ENCODE measurements at regions not wholly inside any gene's neighbourhood (a gene's known extent, or its start where the extent isn't known, plus 50 kb on each side); places are given as distances from the start of the nearest gene placed in this dataset.

DNA sequence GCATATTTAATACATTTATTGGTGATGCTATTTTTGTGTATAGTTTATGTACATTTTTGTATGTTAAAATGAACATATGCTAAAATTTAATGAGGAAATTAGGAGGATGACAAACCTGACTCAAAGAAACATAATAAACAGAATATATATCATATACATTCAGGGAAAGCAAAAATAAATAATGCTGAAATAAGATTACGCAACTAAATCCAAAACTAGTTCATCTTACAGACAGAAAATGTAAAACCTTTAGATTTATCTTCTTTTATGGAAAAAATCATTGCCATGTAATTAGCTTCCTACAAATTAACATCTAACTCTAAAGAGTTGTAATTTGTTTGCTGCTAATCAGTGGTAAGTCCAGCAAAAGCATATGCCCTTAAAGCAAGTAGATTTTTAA lies 216.5 kb downstream of the PTN start:
- no peak for TF ChIP-seq EZH2phosphoT487 (IDR thresholded peaks at IDR 0.05; ENCODE audit: borderline replicate concordance, low read length)
- TF ChIP-seq, protein P1, sequence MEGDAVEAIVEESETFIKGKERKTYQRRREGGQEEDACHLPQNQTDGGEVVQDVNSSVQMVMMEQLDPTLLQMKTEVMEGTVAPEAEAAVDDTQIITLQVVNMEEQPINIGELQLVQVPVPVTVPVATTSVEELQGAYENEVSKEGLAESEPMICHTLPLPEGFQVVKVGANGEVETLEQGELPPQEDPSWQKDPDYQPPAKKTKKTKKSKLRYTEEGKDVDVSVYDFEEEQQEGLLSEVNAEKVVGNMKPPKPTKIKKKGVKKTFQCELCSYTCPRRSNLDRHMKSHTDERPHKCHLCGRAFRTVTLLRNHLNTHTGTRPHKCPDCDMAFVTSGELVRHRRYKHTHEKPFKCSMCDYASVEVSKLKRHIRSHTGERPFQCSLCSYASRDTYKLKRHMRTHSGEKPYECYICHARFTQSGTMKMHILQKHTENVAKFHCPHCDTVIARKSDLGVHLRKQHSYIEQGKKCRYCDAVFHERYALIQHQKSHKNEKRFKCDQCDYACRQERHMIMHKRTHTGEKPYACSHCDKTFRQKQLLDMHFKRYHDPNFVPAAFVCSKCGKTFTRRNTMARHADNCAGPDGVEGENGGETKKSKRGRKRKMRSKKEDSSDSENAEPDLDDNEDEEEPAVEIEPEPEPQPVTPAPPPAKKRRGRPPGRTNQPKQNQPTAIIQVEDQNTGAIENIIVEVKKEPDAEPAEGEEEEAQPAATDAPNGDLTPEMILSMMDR (IDR thresholded peaks at IDR 0.05; ENCODE audit: low read depth, low read length, poor library complexity, severe bottlenecking): no peak

Measured in DOHH2 (cell line).